HepG2 (cell line): ENCODE measurements at regions not wholly inside any gene's neighbourhood (a gene's known extent, or its start where the extent isn't known, plus 50 kb on each side); places are given as distances from the start of the nearest gene placed in this dataset.

ENCODE experiments used
- ATAC-seq: fragments of 200-7000 bp; cut with Tn5 transposase; 3 replicates; pipeline ENCODE4 v1.9.1; 2020; ENCODE audit warnings: mild to moderate bottlenecking, moderate library complexity
- BruUV-seq: library from RNA; stranded (reverse); fragments of 400-500 nt; replicated peaks from 2 replicates; lab custom pipeline; 2021; lab: Mats Ljungman, UMichigan
- CTCF ChIA-PET: fragments of 300-600 bp; formaldehyde crosslinking; extraction: SDS; loops from one replicate; lab custom pipeline; 2021; ENCODE audit warnings: low total read pairs, inconsistent platforms, low intra/inter-chr PET ratio; lab: Yijun Ruan, JAX
- POLR2A ChIA-PET: fragments of 350-600 bp; sonication (Branson Sonifier 250); formaldehyde crosslinking; loops from one replicate; lab custom pipeline; 2020; ENCODE audit warnings: antibody characterized with exemption, inconsistent platforms; lab: Yijun Ruan, JAX
- DNase-seq: peaks from one replicate; pipeline ENCODE4 v3.0.0-alpha.2; 2015; ENCODE audit warnings: low spot score
- FAIRE-seq: peaks from 3 replicates; lab custom pipeline; 2011; peaks lifted over from hg19 to GRCh38; lab: Jason Lieb, UNC
- H2AFZ ChIP-seq: one replicate; pipeline ENCODE4 v1.6.1; 2011; ENCODE audit warnings: low read length, inconsistent platforms
- H3K27ac ChIP-seq: fragments of 300-600 bp; 3 replicates; pipeline ENCODE4 v1.8.0; 2011; ENCODE audit warnings: mixed run types, mild to moderate bottlenecking, mixed read lengths, low read length, inconsistent platforms; ENCODE audit not compliant: insufficient read depth; ENCODE audit errors: extremely low read length
- H3K27me3 ChIP-seq, 2 experiments: fragments of 200-600 bp in 1 of 2; 2 replicates in 1 of 2; 3 replicates in 1 of 2; pipeline versions ENCODE4 v1.6.0 to v1.8.0; 2011; ENCODE audit warnings: low read length in 2 of 2, mild to moderate bottlenecking in 2 of 2, moderate library complexity in 2 of 2, inconsistent platforms in 1 of 2; ENCODE audit not compliant: insufficient read depth in 2 of 2, control insufficient read depth in 1 of 2
- H3K36me3 ChIP-seq, 2 experiments: fragments of 200-600 bp in 1 of 2; replicated peaks in 1 of 2; 2 replicates in 1 of 2; 3 replicates in 1 of 2; pipeline versions ENCODE4 v1.5.1 to v1.8.0; 2011; ENCODE audit warnings: low read length in 2 of 2, inconsistent platforms in 1 of 2; ENCODE audit not compliant: insufficient read depth in 2 of 2, control insufficient read depth in 1 of 2
- H3K4me1 ChIP-seq: 2 replicates; pipeline ENCODE4 v1.5.1; 2012; ENCODE audit warnings: low read length, inconsistent platforms; ENCODE audit not compliant: insufficient read depth
- H3K4me2 ChIP-seq: 2 replicates; pipeline ENCODE4 v1.6.0; 2011; ENCODE audit warnings: low read depth, low read length, inconsistent platforms
- H3K4me3 ChIP-seq, 3 experiments: fragments of 200-600 bp in 1 of 3; sonication (generic), shearing (Covaris generic) in 1 of 3; replicated peaks in 1 of 3; 2 replicates each; pipeline ENCODE4 v1.5.1; 2011 to 2016; ENCODE audit warnings: low read length in 3 of 3, inconsistent platforms in 2 of 3, low read depth in 2 of 3, mild to moderate bottlenecking in 2 of 3, control low read depth in 1 of 3, mixed read lengths in 1 of 3; ENCODE audit not compliant: insufficient read depth in 1 of 3
- H3K79me2 ChIP-seq: one replicate; pipeline ENCODE4 v1.6.1; 2011; ENCODE audit warnings: low read length, inconsistent platforms; ENCODE audit not compliant: insufficient read depth
- H3K9ac ChIP-seq: 2 replicates; pipeline ENCODE4 v1.6.0; 2011; ENCODE audit warnings: mild to moderate bottlenecking, low read depth, low read length, inconsistent platforms; ENCODE audit not compliant: insufficient read depth
- H3K9me3 ChIP-seq: 2 replicates; pipeline ENCODE4 v1.5.1; 2012; ENCODE audit warnings: mild to moderate bottlenecking, low read length
- H4K20me1 ChIP-seq: 2 replicates; pipeline ENCODE4 v1.6.0; 2011; ENCODE audit warnings: inconsistent platforms, mild to moderate bottlenecking, low read length, moderate library complexity; ENCODE audit not compliant: insufficient read depth
- GATA4 ChIP-seq: sonication (generic); IDR thresholded peaks from 2 replicates; pipeline ENCODE4 v1.6.1; 2016; ENCODE audit warnings: antibody characterized with exemption, low read depth, borderline replicate concordance
- ISX ChIP-seq: sonication (generic); formaldehyde crosslinking; conservative IDR thresholded peaks from 2 replicates; pipeline ENCODE4 v1.5.0; 2020; ENCODE audit warnings: missing genetic modification reagents
- KAT7 ChIP-seq: IDR thresholded peaks from 2 replicates; pipeline ENCODE4 v1.6.1; 2018; ENCODE audit warnings: borderline replicate concordance, missing compliant biosample characterization
- SSRP1 ChIP-seq: IDR thresholded peaks from 2 replicates; pipeline ENCODE4 v1.6.1; 2016; ENCODE audit warnings: control low read depth
- XRCC5 ChIP-seq: fragments of 200-400 bp; formaldehyde crosslinking; optimal IDR thresholded peaks from 2 replicates; pipeline ENCODE3; 2017; ENCODE audit warnings: mild to moderate bottlenecking, low read length
- ZFP41 ChIP-seq: sonication (generic); formaldehyde crosslinking; IDR thresholded peaks from 2 replicates; pipeline ENCODE4 v1.4.0; 2020; ENCODE audit warnings: mild to moderate bottlenecking, missing genetic modification reagents, borderline replicate concordance
- ZNF563 ChIP-seq: sonication (generic); formaldehyde crosslinking; IDR thresholded peaks from 2 replicates; pipeline ENCODE4 v1.8.0; 2022; ENCODE audit warnings: mild to moderate bottlenecking, moderate library complexity, missing genetic modification reagents
- ZNF629 ChIP-seq: sonication (generic); formaldehyde crosslinking; conservative IDR thresholded peaks from 2 replicates; pipeline ENCODE4 v1.5.0; 2020; ENCODE audit warnings: missing genetic modification reagents
- ZNF724P ChIP-seq: sonication (generic); formaldehyde crosslinking; IDR thresholded peaks from 2 replicates; pipeline ENCODE4 v1.8.0; 2022; ENCODE audit warnings: missing genetic modification reagents, borderline replicate concordance
- ZSCAN20 ChIP-seq: sonication (generic); formaldehyde crosslinking; IDR thresholded peaks from 2 replicates; pipeline ENCODE4 v1.4.0; 2020; ENCODE audit warnings: missing genetic modification reagents, mild to moderate bottlenecking, borderline replicate concordance
- WGBS: methylation state at CpG from one replicate; pipeline ENCODE4 v1.1.6; 2017; ENCODE audit warnings: low lambda C conversion rate; 5-methylcytosine and 5-hydroxymethylcytosine counted together
- in situ Hi-C: cut with HindIII; loops from 2 replicates; pipeline ENCODE4 v1.10.0; 2017; ENCODE audit warnings: low pct_unique_long_range_greater_than_20kb; ENCODE audit not compliant: extremely low pct_ligation_motif_present
- intact Hi-C: fragments of 100-400 bp; cut with micrococcal nuclease; formaldehyde crosslinking; loops from one replicate; pipeline ENCODE4 v1.10.0; 2022; ENCODE audit not compliant: unreplicated experiment
- TF ChIP-seq, protein P1 (sequence below): sonication (generic); formaldehyde crosslinking; IDR thresholded peaks from 2 replicates; pipeline ENCODE4 v1.4.0; 2020; ENCODE audit warnings: missing genetic modification reagents, borderline replicate concordance
- TF ChIP-seq, protein P2 (sequence below): sonication (generic); formaldehyde crosslinking; IDR thresholded peaks from 2 replicates; pipeline ENCODE4 v1.9.0; 2022; ENCODE audit warnings: missing genetic modification reagents, mild to moderate bottlenecking, borderline replicate concordance
- TF ChIP-seq, protein P3 (sequence below): sonication (generic); formaldehyde crosslinking; IDR thresholded peaks from 2 replicates; pipeline ENCODE4 v1.5.0; 2020; ENCODE audit warnings: mild to moderate bottlenecking, missing genetic modification reagents, moderate library complexity
- TF ChIP-seq, protein P4 (sequence below): sonication (generic); formaldehyde crosslinking; IDR thresholded peaks from 2 replicates; pipeline ENCODE4 v1.4.0; 2020; ENCODE audit warnings: missing genetic modification reagents
- TF ChIP-seq, protein P5 (sequence below): sonication (generic); formaldehyde crosslinking; IDR thresholded peaks from 2 replicates; pipeline ENCODE4 v1.4.0; 2020; ENCODE audit warnings: mild to moderate bottlenecking, missing genetic modification reagents

DNA sequence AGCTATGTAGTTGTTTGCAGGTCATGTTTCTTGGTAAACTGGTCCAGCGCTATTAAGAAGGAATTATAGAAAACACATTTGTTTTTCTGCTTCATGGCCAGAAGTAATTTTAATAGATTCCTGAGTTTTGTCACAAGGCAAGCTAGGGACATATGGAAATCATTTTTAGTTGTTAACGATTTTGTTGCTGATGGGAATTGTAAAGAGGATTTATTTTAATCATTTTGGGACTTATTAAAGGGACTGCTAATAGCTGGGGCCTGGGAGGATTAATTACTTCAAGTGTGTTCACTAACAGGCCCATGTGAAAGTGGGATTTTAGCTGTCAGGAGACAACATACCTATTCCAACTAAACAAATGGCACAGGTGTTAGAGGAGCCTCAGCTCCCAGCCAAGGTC lies 492.0 kb upstream of the ARX start:
- no peak for FAIRE-seq
- no peaks in the 10 kb centered on the region for H4K20me1 ChIP-seq
- intact Hi-C loops (no loop called here), in situ Hi-C loops (no loop called here)
- H3K9ac ChIP-seq: no peak overlapping the region
- H3K79me2 ChIP-seq: no peaks in the 10 kb centered on the region
- H3K27me3 ChIP-seq: no peaks in the 10 kb centered on the region
- 42% methylated on average over 2 of the region's 2 CpGs for WGBS
- ChIA-PET CTCF (no interaction called here), POLR2A (no interaction called here)
- no peak overlapping the region for H3K4me3 ChIP-seq
- no peak overlapping the region for H3K27ac ChIP-seq
- no peak overlapping the region for H2AFZ ChIP-seq
- ATAC-seq: no peak
- no peak overlapping the region for H3K4me2 ChIP-seq
- no peaks in the 10 kb centered on the region for H3K36me3 ChIP-seq
- H3K9me3 ChIP-seq: no peaks in the 10 kb centered on the region
- peaks cover 10% of the 10 kb centered on the region; the same call in 1 of the 2 replicates for H3K4me1 ChIP-seq
- no peak for DNase-seq
- BruUV-seq: no TSS peak
- TF ChIP-seq ZSCAN20 (CRISPR knock-in tag) (no peak), ZNF629 (CRISPR knock-in tag) (no peak), ZNF724P (no peak), ZNF563 (CRISPR knock-in tag) (no peak), KAT7 (CRISPR knock-in tag) (no peak), ISX (CRISPR knock-in tag) (no peak), SSRP1 (CRISPR knock-in tag) (no peak), ZFP41 (CRISPR knock-in tag) (no peak), GATA4 (no peak), XRCC5 (no peak)
- TF ChIP-seq, protein P1, sequence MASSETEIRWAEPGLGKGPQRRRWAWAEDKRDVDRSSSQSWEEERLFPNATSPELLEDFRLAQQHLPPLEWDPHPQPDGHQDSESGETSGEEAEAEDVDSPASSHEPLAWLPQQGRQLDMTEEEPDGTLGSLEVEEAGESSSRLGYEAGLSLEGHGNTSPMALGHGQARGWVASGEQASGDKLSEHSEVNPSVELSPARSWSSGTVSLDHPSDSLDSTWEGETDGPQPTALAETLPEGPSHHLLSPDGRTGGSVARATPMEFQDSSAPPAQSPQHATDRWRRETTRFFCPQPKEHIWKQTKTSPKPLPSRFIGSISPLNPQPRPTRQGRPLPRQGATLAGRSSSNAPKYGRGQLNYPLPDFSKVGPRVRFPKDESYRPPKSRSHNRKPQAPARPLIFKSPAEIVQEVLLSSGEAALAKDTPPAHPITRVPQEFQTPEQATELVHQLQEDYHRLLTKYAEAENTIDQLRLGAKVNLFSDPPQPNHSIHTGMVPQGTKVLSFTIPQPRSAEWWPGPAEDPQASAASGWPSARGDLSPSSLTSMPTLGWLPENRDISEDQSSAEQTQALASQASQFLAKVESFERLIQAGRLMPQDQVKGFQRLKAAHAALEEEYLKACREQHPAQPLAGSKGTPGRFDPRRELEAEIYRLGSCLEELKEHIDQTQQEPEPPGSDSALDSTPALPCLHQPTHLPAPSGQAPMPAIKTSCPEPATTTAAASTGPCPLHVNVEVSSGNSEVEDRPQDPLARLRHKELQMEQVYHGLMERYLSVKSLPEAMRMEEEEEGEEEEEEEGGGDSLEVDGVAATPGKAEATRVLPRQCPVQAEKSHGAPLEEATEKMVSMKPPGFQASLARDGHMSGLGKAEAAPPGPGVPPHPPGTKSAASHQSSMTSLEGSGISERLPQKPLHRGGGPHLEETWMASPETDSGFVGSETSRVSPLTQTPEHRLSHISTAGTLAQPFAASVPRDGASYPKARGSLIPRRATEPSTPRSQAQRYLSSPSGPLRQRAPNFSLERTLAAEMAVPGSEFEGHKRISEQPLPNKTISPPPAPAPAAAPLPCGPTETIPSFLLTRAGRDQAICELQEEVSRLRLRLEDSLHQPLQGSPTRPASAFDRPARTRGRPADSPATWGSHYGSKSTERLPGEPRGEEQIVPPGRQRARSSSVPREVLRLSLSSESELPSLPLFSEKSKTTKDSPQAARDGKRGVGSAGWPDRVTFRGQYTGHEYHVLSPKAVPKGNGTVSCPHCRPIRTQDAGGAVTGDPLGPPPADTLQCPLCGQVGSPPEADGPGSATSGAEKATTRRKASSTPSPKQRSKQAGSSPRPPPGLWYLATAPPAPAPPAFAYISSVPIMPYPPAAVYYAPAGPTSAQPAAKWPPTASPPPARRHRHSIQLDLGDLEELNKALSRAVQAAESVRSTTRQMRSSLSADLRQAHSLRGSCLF (CRISPR knock-in tag): no peak
- TF ChIP-seq, protein P2, sequence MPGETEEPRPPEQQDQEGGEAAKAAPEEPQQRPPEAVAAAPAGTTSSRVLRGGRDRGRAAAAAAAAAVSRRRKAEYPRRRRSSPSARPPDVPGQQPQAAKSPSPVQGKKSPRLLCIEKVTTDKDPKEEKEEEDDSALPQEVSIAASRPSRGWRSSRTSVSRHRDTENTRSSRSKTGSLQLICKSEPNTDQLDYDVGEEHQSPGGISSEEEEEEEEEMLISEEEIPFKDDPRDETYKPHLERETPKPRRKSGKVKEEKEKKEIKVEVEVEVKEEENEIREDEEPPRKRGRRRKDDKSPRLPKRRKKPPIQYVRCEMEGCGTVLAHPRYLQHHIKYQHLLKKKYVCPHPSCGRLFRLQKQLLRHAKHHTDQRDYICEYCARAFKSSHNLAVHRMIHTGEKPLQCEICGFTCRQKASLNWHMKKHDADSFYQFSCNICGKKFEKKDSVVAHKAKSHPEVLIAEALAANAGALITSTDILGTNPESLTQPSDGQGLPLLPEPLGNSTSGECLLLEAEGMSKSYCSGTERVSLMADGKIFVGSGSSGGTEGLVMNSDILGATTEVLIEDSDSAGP (CRISPR knock-in tag): no peak
- TF ChIP-seq, protein P3, sequence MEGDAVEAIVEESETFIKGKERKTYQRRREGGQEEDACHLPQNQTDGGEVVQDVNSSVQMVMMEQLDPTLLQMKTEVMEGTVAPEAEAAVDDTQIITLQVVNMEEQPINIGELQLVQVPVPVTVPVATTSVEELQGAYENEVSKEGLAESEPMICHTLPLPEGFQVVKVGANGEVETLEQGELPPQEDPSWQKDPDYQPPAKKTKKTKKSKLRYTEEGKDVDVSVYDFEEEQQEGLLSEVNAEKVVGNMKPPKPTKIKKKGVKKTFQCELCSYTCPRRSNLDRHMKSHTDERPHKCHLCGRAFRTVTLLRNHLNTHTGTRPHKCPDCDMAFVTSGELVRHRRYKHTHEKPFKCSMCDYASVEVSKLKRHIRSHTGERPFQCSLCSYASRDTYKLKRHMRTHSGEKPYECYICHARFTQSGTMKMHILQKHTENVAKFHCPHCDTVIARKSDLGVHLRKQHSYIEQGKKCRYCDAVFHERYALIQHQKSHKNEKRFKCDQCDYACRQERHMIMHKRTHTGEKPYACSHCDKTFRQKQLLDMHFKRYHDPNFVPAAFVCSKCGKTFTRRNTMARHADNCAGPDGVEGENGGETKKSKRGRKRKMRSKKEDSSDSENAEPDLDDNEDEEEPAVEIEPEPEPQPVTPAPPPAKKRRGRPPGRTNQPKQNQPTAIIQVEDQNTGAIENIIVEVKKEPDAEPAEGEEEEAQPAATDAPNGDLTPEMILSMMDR: no peak
- TF ChIP-seq, protein P4, sequence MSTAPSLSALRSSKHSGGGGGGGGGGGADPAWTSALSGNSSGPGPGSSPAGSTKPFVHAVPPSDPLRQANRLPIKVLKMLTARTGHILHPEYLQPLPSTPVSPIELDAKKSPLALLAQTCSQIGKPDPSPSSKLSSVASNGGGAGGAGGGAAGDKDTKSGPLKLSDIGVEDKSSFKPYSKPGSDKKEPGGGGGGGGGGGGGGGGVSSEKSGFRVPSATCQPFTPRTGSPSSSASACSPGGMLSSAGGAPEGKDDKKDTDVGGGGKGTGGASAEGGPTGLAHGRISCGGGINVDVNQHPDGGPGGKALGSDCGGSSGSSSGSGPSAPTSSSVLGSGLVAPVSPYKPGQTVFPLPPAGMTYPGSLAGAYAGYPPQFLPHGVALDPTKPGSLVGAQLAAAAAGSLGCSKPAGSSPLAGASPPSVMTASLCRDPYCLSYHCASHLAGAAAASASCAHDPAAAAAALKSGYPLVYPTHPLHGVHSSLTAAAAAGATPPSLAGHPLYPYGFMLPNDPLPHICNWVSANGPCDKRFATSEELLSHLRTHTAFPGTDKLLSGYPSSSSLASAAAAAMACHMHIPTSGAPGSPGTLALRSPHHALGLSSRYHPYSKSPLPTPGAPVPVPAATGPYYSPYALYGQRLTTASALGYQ (CRISPR knock-in tag): no peak
- TF ChIP-seq, protein P5, sequence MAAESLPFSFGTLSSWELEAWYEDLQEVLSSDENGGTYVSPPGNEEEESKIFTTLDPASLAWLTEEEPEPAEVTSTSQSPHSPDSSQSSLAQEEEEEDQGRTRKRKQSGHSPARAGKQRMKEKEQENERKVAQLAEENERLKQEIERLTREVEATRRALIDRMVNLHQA: no peak
